ENCODE measurements at regions not wholly inside any gene's neighbourhood (a gene's known extent, or its start where the extent isn't known, plus 50 kb on each side); places are given as distances from the start of the nearest gene placed in this dataset.

DNA sequence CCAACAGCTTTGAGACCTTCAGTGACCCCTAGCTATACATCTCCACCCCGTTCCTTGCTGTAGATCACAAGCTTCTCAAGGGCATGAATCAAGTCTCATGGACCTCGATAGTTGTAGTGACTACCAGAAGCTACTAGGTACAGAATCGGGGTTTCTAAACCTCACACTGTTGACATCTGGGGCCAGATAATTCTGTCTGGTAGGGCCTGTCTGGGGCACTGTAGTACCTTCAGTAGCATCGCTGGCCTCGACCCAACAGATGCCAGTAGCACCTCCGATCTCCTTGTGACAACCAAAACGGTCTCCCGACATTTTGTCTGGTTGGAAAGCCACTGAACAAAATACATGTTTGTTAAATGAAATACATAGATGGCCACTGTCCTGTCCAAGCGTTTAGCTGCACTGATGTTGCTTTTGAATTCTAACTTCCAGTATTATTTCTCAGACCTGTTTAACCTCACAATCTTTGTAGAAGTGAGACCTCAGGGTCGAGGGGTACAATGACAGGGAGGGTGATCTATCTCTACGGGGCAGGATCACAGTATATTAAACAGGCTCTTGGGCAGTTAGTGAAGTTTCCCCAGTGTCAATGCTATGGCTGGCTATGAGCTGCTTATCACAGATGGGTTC, 262.5 kb upstream of the IGF1R start:
- no peak for DNase-seq (ENCODE audit: low read depth in 2 of 2)

DNA sequence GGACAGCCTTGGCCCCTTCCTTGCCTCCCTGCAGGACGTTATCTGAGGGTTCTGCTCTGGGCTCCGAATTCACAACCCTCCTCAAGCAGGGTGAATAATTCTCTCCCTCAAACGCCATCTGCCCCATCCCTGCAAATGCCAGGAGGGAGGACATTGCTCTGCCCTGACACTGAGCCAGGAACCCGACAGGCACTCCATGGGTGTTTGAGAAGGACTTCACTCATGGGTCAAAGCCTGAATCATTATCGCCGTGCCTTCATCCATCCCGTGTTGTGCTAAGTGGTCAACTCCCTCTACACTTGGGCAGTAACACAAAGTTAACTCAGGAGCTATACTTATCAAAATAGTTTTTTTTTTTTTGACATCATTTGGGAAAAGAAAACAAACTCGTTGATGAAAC, 261.8 kb upstream of the IGF1R start:
- no peak for DNase-seq (ENCODE audit: low read depth in 2 of 2)

DNA sequence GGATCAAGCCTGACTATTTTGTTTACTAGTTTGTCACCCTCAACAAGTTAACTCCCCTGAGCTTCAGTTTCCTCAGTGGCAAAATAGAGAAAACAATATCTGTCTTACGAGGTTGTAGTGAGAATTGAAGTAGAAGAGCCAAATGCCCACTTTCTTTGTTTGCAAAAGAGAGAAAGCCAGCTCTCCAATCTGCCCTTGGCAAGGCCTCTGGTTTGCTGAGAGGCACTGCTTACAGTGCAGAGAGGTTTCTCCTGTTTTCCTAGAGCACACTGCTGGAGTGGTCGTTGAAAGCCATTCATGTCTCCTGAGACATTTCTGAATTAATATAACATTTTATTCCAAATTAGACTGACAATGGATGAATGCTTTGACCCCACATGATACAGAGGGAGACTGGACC, 260.5 kb upstream of the IGF1R start:
- no peak for DNase-seq (ENCODE audit: low read depth in 2 of 2)

DNA sequence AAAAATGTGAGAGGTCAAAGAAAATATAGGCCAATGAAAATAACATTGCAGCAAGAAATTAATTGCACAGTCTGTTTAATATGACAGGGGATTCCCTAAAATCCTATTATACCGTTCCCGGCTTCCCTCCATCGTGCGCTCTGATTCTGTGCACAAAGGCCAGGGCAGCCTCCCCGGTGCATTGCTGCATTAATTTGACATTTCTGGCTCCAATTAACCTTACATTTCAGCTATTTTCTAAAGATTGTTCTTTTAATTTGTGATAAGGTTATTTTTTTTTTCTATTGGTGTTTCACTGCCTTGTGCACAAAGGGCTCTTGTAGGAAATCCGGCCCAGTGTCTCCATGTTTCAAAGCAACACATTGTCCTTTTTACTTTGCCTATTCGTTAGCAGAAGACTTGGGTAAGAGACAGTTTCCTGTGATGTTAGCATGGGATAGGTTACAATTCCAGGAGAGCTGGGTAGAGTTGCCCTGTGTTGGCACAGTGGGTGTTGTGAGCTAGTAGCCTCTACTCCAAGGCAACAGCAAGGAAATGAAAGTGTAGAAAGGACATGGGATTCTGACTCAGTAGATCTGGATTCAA, 257.3 kb upstream of the IGF1R start:
- DNase-seq (ENCODE audit: low read depth in 2 of 2), result no peak

DNA sequence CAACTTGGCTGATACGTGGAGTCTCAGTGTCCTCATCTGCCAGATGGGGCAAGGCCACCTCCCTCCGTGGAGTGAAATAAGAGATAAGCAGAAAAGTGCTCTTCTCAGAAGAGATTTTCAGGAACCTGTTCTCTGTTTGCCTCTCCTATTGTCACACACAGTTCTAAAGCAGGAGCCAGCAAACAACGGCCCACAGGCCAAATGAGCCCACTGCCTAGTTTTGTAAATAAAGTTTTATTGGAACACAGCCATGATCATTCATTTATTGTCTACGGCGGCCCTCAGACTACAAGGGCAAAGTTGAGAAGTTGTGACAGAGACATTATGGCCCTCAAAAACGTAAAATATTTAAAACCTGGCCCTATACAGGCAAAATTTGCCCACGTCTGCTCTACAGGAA, 256.8 kb upstream of the IGF1R start:
- no peak for DNase-seq (ENCODE audit: low read depth in 2 of 2)

DNA sequence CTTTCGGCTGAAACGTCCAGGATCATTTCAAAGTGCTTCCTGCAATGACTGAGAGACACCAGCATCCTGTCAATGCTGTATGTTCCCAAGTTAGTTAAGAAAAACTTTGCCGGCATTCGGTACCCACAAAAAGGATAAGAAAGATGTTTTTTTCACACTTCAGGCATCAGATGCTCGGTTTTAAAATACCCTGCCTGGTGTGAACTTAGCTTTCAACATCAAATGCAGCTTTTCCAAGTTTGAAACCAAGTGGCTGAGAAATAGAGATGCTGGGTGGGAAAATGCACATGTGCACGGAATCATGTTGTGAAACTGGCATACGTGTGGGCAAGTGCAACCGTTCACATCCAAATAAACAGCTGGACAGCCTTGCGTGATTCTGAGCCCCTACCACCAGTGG, 254.9 kb upstream of the IGF1R start:
- DNase-seq (ENCODE audit: low read depth in 2 of 2), result no peak

DNA sequence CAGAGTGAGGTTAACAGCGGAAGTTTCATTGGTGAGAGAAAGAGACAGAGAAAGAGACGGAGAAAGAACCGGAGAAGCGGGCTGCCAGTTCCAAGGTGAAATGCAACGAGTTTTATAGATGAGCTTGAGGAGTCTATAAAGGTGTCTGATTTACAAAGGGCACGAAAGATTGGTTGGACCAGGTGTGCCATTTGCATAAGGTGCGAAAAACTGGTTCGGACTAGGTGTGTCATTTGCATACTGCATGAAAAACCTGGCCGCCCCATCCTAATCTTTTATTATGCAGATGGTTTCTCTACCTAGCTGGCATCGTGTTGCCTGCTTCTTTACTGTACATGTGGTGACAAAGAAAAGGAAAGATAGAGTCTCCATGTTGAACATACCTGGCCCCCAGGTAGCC, 253.8 kb upstream of the IGF1R start:
- no peak for DNase-seq (ENCODE audit: low read depth in 2 of 2)

DNA sequence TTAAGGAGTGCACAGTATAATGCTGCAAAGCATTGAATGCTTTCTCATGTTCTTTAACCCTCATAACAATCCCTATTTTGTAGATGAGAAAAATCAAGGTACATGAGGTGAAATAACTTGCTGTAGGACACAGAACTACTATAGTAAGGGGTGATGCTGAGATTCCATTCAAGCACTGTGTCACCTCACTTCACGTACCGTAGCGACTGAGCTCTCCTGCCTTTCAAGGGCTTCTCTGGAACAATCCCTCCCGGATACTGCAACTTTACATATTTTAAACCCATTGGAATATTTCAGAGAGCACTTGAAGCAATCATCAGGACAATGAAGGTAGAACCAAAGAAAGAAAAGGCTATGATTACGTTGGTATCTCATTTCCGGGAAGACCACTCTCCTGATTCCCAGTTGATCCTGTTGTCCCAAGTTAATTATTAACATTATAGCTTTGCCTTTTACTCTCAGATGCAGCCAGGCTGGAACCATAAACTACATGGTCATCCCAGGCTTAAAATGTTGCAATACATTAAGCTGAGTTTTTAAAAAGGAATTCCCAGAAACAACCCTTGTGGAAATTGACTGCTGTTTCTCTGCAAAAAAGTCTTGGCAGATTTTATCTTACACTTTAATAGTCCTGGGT, 252.2 kb upstream of the IGF1R start:
- DNase-seq (ENCODE audit: low read depth in 2 of 2), result no peak

DNA sequence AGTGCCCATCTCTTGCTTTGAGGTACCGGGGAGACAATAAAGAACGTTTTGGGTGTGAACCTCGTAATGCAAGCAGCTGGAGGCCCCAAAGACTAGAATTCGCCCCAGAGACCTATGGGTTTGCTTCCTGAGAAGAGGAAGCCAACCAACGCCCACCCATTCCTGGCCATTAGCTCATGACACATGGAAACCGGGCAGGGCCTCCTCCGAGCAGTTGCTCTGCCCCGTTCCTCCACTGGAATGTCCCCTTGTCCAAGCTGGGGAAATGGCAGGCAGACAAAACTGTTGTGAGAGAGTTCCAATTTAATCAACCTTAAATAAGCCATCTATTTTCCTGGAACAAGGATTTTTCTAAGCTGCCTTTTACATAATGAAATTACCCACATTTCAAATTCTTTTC, 250.9 kb upstream of the IGF1R start:
- no peak for DNase-seq (ENCODE audit: low read depth in 2 of 2)

DNA sequence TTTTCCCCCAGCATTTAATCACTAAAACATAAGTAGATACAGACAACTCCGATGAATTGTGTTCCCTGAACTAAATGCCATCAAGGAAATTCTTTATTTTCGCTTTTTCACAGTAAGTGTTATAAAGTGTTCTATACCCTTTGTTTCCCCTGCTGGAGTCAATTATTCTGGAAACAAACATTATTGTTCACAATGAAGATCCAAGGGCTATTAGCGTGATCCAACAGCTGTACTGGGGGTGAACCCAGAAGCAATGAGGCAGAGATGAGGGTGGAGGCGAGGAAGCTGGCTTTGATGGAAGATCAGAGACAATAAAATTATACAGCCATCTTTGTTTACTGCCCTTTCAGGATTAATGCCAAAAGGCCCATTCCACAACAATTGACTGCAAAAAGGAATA, 250.3 kb upstream of the IGF1R start:
- no peak for DNase-seq (ENCODE audit: low read depth in 2 of 2)

DNA sequence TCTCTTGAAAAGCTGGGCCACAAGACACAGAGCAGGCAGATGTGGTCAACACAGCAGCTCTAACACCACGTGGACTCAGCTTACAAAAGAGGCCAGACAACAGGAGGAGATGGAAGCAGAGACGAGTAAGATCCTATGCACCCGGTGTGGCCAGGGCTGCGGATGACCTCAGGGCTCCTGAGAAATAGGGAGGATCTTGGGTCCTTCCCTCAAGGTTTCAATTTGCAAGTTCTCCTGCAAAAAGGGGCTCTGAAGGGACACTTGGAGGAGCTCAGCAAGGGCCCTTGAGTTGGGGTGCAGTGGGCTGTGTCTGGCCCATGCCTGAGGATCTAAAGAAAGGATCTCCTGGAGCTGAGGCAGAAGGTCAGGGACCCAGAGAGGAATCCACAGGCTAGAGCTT, 249.5 kb upstream of the IGF1R start:
- no peak for DNase-seq (ENCODE audit: low read depth in 2 of 2)

DNA sequence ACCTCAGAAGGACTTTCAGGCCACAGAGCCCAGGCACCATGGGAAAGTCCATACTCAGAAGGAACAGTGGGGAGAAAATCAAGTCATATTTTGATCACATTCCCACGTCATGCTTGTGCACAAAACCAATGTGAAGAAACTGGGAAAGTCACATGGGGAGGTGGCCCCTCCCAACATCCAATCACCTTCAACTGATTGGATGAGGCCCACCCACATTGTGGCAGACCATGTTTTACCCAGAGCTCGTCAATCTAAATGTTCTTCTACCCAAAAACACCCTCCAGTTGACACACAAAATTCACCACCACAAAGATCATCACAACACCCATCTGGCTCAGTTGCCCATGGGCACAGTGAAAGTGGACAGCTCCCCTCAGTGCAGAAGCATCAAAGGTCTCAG, 248.2 kb upstream of the IGF1R start:
- no peak for DNase-seq (ENCODE audit: low read depth in 2 of 2)

DNA sequence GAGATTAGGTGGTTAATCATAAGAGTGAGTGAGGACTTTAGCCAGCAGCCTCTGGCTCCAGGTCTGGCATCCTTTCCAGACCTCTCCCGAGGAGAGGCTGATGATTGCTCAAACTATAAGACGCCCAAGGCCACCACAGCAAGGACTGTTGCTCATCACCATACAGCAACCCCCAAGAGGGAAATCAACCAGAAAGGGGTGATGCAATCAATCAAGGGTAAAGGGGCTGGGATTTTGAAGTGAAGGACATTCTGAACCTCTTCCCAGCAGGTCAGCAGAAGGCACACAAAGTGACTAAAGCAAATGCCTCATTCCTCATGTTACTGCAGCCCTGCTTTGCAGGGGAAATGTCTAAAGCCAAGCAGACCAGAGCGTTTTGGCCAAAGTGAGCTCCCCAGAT, 247.3 kb upstream of the IGF1R start:
- DNase-seq (ENCODE audit: low read depth in 2 of 2), result no peak

DNA sequence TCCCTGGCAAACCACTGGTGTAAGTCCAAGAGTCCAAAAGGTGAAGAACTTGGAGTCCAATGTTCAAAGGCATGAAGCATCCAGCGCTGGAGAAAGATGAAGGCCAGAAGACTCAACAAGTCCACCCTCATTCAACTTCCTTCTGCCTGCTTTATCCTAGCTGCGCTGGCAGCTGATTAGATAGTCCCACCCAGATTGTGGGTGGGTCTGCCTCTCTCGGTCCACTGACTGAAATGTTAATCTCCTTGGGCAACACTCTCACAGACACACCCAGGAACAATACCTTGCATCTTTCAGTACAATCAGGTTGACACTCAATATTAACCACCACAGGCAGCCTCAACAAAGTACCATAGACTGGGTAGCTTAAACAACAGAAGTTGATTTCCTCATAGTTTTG, 245.9 kb upstream of the IGF1R start:
- no peak for DNase-seq (ENCODE audit: low read depth in 2 of 2)

DNA sequence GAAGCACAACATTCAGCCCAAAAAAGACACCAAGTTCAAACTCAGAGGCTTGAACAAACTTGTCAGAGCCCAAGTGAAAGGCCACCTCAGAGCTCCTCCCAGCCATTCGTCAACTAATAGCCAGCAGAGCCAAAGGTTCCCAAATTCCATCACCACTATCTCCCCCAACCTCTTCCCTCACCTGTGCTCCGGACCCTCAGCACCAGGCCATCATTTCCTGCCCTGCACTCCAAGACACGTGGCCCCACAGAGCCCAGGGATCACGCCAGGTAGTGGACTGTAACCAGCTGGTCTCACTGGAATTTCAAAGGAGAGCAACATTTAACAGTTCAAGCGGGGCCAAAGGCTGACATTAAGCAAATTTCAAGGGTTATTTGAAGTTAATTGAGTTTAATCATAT, 245.2 kb upstream of the IGF1R start:
- DNase-seq (ENCODE audit: low read depth in 2 of 2), result no peak

DNA sequence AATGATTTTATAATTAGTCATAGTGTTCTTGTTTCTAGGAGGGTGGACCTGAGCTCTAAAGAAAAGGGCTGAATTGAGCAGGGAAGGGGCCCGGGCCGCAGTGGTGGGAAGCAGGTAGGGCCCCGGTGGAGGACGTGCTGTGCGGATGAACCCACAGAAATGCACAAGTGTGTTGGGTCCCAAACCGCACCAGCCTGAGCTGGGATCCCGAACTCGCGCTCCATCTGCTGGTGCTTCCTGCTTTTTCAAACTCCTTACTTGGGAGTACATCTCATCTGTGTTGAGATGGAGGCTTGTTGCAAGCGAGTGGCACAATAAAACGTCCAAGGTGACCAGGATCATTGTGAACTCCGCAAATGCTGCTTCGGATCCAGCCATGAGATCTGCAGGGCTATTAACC, 244.8 kb upstream of the IGF1R start:
- DNase-seq (ENCODE audit: low read depth in 2 of 2), result no peak

DNA sequence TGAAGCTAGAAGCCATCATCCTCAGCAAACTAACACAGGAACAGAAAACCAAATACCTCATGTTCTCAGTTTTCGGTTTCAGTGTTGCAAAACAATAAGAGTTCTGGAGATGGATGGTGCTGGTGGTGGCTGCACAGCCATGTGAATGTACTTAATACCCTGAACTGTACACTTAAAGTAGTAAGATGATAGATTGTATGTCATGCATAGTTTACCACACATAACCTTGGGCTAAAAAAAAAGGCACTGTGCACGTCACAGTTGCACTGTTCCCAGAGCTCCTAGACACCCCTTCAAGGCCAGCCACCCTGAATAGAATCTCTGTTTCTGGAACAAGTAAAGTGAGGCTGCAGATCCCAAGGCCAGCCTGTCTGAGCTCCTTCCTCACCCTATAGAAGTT, 243.3 kb upstream of the IGF1R start:
- DNase-seq (ENCODE audit: low read depth in 2 of 2), result no peak

DNA sequence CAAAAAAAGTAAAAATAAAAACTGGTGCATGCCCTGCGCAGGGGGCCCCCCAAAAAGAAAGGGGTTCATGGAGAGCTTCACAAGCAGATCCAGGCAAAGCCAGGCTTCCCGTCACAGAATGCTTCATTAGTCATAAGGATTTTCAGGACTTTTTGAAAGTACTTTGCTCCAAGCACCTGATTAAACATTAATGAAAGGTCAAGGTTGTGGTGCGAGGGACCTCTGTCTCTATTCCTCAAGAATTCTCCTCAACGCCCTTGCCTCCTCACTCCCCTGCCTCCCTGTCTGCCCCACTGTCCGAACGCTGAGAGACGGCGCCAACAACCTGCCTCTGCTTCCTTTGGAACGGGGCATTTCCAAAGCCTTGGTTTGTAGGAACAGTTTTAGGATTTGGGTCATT, 240.1 kb upstream of the IGF1R start:
- DNase-seq (ENCODE audit: low read depth in 2 of 2), result no peak

DNA sequence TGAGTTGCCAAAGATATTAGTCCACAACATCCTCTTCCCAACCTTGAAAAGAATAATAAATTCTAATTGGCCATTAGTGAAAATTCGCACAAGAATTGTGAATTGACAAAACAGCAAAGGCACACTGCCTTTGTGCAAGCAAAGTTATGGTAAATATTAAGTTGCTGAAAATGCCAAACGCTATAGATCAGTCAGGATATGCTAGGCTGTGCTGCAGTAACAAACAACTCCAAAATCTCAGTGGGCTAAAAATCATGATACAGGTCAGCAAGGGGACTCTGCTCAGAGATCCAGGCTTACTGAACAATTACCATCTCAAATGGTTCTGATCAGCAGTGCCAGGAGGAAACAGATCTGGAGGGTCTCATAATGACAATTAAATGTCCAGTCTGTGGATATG, 238.0 kb upstream of the IGF1R start:
- no peak for DNase-seq (ENCODE audit: low read depth in 2 of 2)

DNA sequence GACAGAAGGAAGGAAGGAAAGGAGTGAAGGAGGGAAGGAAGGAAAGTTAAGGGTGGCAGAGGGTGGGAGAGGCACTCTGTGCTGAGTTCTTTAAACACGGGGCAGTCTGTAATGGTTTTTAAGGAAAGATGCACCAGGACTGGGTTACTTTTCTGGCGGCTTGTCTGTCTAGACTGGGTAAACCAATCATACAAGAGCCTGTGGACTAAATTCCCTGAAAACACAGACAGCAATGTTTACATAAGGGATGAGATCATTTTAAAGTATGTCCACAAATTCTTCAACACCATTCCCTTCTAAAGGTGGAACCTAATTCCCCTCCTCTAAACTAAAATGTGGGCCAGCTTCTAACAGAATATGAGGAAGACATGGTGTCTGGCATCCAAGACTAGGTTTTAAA, 235.5 kb upstream of the IGF1R start:
- DNase-seq (ENCODE audit: low read depth in 2 of 2), result no peak

DNA sequence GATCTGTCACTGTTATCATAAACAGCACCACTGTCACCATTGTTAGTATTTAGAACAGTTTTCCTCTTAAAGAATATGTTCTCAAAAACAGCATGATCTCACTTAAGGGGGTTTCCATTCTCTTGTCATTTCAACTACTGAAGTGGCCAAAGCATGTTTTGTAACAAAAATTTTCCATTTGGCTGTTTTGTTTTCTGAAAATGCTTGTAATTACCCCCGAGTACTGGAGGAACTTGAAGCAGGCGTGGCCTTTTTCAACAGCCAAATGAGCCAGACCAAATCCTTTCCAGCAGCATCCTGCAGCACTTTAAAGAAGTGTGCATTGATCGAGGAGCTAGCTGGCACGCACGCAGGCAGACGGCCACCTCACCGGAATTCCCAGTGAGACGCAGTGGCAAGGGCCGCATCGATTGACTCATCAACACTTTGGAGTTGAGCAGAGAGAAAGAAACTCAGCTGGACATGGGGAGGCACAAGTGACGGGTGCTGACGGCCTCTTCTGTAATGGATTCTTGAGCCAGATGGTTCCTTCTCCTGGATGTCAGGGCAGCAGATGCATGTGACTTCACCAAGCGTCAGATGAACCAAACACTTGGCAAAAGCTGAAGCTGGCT, 234.3 kb upstream of the IGF1R start:
- no peak for DNase-seq (ENCODE audit: low read depth in 2 of 2)

DNA sequence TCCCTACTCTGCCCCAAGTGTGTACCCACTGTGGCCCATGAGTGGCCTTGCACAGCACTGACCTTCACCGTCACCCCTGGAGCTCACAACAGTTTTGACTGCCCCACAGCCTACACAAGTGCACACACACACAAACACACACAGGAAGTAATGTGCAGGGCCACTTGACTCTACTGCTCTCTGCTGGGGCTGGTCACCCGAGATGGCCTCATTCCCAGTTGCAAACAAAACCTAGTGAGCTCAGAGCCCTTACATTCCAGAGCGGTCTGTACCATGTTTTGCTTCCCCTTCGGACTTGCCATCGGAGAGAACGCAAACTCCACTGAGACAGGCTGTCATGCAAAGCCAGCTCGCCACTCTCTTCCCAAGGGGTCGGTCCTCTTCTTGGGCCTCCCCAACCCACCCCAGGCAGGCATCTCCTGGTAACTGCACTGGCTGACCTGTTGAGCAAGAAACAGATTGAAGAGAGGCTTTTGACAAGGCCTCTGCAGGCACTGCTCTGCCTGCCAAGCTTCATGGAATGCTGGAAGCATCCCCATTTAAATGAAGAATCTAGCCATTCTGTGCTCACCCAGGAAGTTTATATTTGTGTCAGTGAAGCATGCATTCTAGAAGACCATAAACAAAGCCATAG, 232.0 kb upstream of the IGF1R start:
- no peak for DNase-seq (ENCODE audit: low read depth in 2 of 2)

DNA sequence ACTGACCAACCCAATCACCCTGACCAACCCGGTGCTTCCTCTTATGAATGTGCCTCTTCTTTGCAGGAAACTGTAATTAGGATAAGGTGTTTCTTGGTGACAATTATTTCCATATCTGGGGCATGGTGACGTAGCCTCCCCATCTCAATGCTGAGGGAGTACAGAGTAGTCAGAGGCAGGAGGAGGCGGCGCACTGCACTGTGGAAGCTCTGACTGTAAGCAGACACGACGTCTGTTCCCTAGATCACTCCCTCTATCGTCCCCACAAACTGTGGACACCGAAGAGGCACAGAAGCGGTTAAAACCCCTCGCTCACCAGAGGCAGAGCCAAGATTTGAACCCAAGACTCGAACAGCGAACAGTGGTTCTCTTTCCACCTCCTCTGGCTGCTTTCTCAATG, 231.0 kb upstream of the IGF1R start:
- DNase-seq (ENCODE audit: low read depth in 2 of 2), result no peak
